ENCODE measurements at regions not wholly inside any gene's neighbourhood (a gene's known extent, or its start where the extent isn't known, plus 50 kb on each side); places are given as distances from the start of the nearest gene placed in this dataset.

DNA sequence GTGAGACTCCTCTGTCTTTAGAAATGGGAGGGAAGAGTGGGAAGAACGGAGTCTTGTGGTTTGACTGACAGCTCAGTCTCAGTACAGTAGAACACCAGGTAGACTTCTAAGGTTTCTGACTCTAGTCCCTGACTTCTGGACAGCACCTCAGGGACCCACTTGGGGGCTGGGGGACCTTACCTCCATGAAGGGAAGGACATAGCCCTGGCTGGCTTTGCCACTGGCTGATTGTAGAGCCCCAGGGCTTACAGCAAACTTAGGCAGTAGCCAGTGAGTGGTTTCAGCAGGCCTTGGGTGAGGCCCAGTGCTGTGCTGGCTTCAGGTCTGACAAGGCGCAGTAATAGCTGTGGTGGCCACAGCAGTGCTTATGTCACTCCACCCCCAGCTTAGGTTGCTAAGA lies 290.0 kb upstream of the PRR16 start:
- TF ChIP-seq, protein P1, sequence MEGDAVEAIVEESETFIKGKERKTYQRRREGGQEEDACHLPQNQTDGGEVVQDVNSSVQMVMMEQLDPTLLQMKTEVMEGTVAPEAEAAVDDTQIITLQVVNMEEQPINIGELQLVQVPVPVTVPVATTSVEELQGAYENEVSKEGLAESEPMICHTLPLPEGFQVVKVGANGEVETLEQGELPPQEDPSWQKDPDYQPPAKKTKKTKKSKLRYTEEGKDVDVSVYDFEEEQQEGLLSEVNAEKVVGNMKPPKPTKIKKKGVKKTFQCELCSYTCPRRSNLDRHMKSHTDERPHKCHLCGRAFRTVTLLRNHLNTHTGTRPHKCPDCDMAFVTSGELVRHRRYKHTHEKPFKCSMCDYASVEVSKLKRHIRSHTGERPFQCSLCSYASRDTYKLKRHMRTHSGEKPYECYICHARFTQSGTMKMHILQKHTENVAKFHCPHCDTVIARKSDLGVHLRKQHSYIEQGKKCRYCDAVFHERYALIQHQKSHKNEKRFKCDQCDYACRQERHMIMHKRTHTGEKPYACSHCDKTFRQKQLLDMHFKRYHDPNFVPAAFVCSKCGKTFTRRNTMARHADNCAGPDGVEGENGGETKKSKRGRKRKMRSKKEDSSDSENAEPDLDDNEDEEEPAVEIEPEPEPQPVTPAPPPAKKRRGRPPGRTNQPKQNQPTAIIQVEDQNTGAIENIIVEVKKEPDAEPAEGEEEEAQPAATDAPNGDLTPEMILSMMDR (IDR thresholded peaks at IDR 0.05) = no peak
- TF ChIP-seq POLR2A (IDR thresholded peaks at IDR 0.05) = no peak
- no peak for TF ChIP-seq POLR2AphosphoS5 (IDR thresholded peaks at IDR 0.05)
